Endodermal cell (in vitro differentiated cells): ENCODE measurements at regions not wholly inside any gene's neighbourhood (a gene's known extent, or its start where the extent isn't known, plus 50 kb on each side); places are given as distances from the start of the nearest gene placed in this dataset.
"Not testable (repeated sequence)": the region's sequence is repeated elsewhere in the genome, so short reads cannot be mapped to it uniquely, and the experiment has no call there.

Source experiments
- DNase-seq: peaks from one replicate; pipeline ENCODE4 v3.0.0-alpha.2; 2017
- H3K27ac ChIP-seq: 2 replicates; pipeline ENCODE4 v1.5.1; 2013; ENCODE audit warnings: mild to moderate bottlenecking, low read depth, low read length, moderate library complexity
- H3K27me3 ChIP-seq: 2 replicates; pipeline ENCODE4 v1.6.1; 2013; ENCODE audit warnings: mild to moderate bottlenecking, low read length, moderate library complexity; ENCODE audit not compliant: insufficient read depth, control insufficient read depth, poor library complexity, severe bottlenecking
- H3K36me3 ChIP-seq: 2 replicates; pipeline ENCODE4 v1.7.0; 2013; ENCODE audit warnings: mild to moderate bottlenecking, low read length, moderate library complexity; ENCODE audit not compliant: control insufficient read depth, insufficient read depth
- H3K4me1 ChIP-seq: one replicate; pipeline ENCODE4 v1.7.0; 2013; ENCODE audit warnings: low read length; ENCODE audit not compliant: control insufficient read depth, insufficient read depth
- H3K4me3 ChIP-seq: 2 replicates; pipeline ENCODE4 v1.5.1; 2013; ENCODE audit warnings: mild to moderate bottlenecking, low read length, moderate library complexity
- H3K9ac ChIP-seq: 2 replicates; pipeline ENCODE4 v1.6.1; 2013; ENCODE audit warnings: mild to moderate bottlenecking, low read length, moderate library complexity; ENCODE audit not compliant: poor library complexity, severe bottlenecking; ENCODE audit errors: extremely low read depth
- H3K9me3 ChIP-seq: 2 replicates; pipeline ENCODE4 v1.6.1; 2013; ENCODE audit warnings: mild to moderate bottlenecking, low read length, moderate library complexity; ENCODE audit not compliant: control insufficient read depth
- H3K27ac Mint-ChIP-seq: 2 replicates; pipeline ENCODE4 v1.8.0; 2020; ENCODE audit warnings: mixed read lengths
- H3K27me3 Mint-ChIP-seq: 2 replicates; pipeline ENCODE4 v1.8.0; 2021; ENCODE audit warnings: mild to moderate bottlenecking, mixed read lengths; ENCODE audit not compliant: insufficient read depth
- H3K36me3 Mint-ChIP-seq: 2 replicates; pipeline ENCODE4 v1.8.0; 2020; ENCODE audit warnings: low read depth, mixed read lengths
- H3K4me1 Mint-ChIP-seq: 2 replicates; pipeline ENCODE4 v1.8.0; 2020; ENCODE audit warnings: mixed read lengths
- H3K4me3 Mint-ChIP-seq: 2 replicates; pipeline ENCODE4 v1.8.0; 2020; ENCODE audit warnings: mild to moderate bottlenecking, moderate library complexity, mixed read lengths
- H3K9me3 Mint-ChIP-seq: 2 replicates; pipeline ENCODE4 v1.8.0; 2020; ENCODE audit warnings: mild to moderate bottlenecking, mixed read lengths
- CTCF ChIP-seq: fragments of 200-600 bp; sonication (generic); conservative IDR thresholded peaks from 2 replicates; pipeline ENCODE4 v1.5.0; 2021; ENCODE audit warnings: antibody characterized with exemption, mild to moderate bottlenecking
- WGBS, 2 experiments: methylation state at CpG; one replicate each; pipeline versions ENCODE4 v1.1.5 to v1.1.7; 2013; ENCODE audit warnings: missing lambda C conversion rate in 2 of 2, mixed read lengths in 1 of 2; ENCODE audit not compliant: insufficient coverage in 1 of 2, insufficient read length in 1 of 2; 5-methylcytosine and 5-hydroxymethylcytosine counted together

DNA sequence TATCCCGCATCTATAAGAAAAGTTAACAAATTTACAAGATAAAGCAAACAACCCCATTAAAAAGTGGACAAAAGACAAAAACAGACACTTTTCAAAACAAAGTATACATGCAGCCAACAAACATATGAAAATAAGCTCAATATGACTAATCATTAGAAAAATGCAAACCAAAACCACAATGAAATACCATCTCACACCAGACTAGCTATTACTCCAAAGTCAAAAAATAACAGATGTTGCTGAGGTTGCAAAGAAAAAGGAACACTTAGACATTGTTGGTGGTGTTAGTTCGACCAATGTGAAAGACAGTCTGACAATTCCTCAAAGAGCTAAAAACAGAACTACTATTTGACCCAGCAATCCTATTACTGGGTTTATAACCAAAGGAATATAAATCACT is 968.6 kb upstream of the USP15 start:
- no peak overlapping the region for H3K4me3 ChIP-seq
- no peaks in the 10 kb centered on the region for H3K27me3 ChIP-seq
- Mint-ChIP-seq H3K36me3 (peaks cover 5% of the 10 kb centered on the region), H3K27me3 (no peaks in the 10 kb centered on the region), H3K27ac (no peak overlapping the region), H3K9me3 (peaks cover 74% of the 10 kb centered on the region), H3K4me1 (no peaks in the 10 kb centered on the region), H3K4me3 (no peak overlapping the region)
- H3K36me3 ChIP-seq: no peaks in the 10 kb centered on the region
- H3K4me1 ChIP-seq: no peaks in the 10 kb centered on the region
- no peak overlapping the region for H3K27ac ChIP-seq
- no peak overlapping the region for H3K9ac ChIP-seq
- no peak for DNase-seq
- no peak for TF ChIP-seq CTCF
- 92% methylated on average over 2 of the region's 2 CpGs; no CpG with 5 or more reads in 1 of the 2 experiments for WGBS, 2 experiments
- peaks cover 60% of the 10 kb centered on the region for H3K9me3 ChIP-seq

DNA sequence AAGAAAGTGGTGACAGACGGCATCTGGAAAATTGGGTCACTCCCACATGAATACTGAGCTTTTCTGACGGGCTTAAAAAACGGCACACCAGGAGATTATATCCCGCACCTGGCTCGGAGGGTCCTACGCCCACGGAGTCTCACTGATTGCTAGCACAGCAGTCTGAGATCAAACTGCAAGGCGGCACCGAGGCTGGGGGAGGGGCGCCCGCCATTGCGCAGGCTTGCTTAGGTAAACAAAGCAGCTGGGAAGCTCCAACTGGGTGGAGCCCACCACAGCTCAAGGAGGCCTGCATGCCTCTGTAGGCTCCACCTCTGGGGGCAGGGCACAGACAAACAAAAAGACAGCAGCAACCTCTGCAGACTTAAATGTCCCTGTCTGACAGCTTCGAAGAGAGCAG is 966.2 kb upstream of the USP15 start:
- DNase-seq: not testable (repeated sequence)
- WGBS, 2 experiments: 78 to 89% methylated on average over 6 to 13 of the region's 13 CpGs

DNA sequence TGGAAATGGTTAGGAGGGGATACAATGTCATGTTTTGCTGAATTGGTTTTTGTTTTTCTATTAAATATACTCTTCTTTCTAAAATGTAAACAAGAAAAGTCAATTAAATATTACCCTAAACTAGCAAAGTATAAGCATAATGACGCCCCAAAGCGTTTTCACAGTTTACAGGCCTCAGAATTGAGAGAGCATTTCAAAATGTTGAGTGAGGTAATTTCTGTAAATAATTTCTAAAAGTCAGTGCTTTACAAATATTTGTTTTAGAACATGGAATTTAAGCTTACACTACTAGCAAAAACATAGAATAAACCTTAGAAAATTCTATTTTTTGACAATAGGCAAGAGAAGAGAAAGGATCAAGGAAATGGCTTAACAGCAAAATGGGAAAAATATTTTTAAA is 958.4 kb upstream of the USP15 start:
- TF ChIP-seq CTCF: no peak
- Mint-ChIP-seq H3K4me1 (no peaks in the 10 kb centered on the region), H3K36me3 (no peaks in the 10 kb centered on the region), H3K9me3 (peaks cover 11% of the 10 kb centered on the region), H3K27ac (no peak overlapping the region), H3K27me3 (no peaks in the 10 kb centered on the region), H3K4me3 (no peak overlapping the region)
- Histone ChIP-seq H3K9ac (no peak overlapping the region), H3K4me3 (no peak overlapping the region), H3K36me3 (no peaks in the 10 kb centered on the region), H3K27ac (no peak overlapping the region), H3K9me3 (peaks cover 4% of the 10 kb centered on the region), H3K27me3 (no peaks in the 10 kb centered on the region), H3K4me1 (no peaks in the 10 kb centered on the region)
- 70 to 87% methylated on average over 2 of the region's 2 CpGs for WGBS, 2 experiments
- DNase-seq: no peak

More for the DNA sequence above, 966.2 kb upstream of the USP15 start:
- H3K4me1 Mint-ChIP-seq, H3K4me3 Mint-ChIP-seq, H3K36me3 ChIP-seq, H3K36me3 Mint-ChIP-seq, H3K9ac ChIP-seq, H3K27me3 Mint-ChIP-seq, H3K27ac ChIP-seq, H3K4me3 ChIP-seq, H3K27ac Mint-ChIP-seq, H3K27me3 ChIP-seq, H3K4me1 ChIP-seq: not testable (repeated sequence)
- peaks cover 39% of the 10 kb centered on the region for H3K9me3 ChIP-seq
- H3K9me3 Mint-ChIP-seq: peaks cover 62% of the 10 kb centered on the region

DNA sequence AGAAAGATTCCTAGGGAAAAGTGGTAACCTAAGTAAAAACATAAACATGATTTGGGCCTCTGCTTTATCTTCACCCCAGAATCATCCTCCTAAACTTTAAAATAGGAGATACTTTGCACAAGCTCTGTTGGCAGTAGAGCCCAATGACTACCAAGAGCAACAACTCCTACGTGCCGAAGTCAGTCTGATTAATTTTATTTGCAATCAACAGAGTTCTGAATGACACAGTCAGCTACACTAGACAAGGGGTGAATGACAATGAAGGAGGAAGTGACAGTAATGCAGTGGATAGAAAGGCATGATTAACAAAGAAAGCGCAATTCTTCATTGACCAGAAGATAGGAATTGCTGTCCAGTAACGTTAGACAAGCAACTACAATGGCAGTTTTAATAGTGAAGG is 957.9 kb upstream of the USP15 start:
- no peak overlapping the region for H3K9ac ChIP-seq
- H3K36me3 ChIP-seq: no peaks in the 10 kb centered on the region
- no peak for DNase-seq
- Mint-ChIP-seq H3K27ac (no peak overlapping the region), H3K36me3 (no peaks in the 10 kb centered on the region), H3K9me3 (peaks cover 9% of the 10 kb centered on the region), H3K4me1 (no peaks in the 10 kb centered on the region), H3K27me3 (no peaks in the 10 kb centered on the region), H3K4me3 (no peak overlapping the region)
- no peaks in the 10 kb centered on the region for H3K4me1 ChIP-seq
- no peak overlapping the region for H3K4me3 ChIP-seq
- no peak for TF ChIP-seq CTCF
- 90 to 94% methylated on average over 3 to 4 of the region's 4 CpGs for WGBS, 2 experiments
- no peak overlapping the region for H3K27ac ChIP-seq
- peaks cover 4% of the 10 kb centered on the region for H3K9me3 ChIP-seq
- H3K27me3 ChIP-seq: no peaks in the 10 kb centered on the region
